ENCODE measurements at regions not wholly inside any gene's neighbourhood (a gene's known extent, or its start where the extent isn't known, plus 50 kb on each side); places are given as distances from the start of the nearest gene placed in this dataset.
A peak's percentile ranks its signal among the peaks of the same experiment; 100 is the strongest.
"Not testable (repeated sequence)": the region's sequence is repeated elsewhere in the genome, so short reads cannot be mapped to it uniquely, and the experiment has no call there.

DNA sequence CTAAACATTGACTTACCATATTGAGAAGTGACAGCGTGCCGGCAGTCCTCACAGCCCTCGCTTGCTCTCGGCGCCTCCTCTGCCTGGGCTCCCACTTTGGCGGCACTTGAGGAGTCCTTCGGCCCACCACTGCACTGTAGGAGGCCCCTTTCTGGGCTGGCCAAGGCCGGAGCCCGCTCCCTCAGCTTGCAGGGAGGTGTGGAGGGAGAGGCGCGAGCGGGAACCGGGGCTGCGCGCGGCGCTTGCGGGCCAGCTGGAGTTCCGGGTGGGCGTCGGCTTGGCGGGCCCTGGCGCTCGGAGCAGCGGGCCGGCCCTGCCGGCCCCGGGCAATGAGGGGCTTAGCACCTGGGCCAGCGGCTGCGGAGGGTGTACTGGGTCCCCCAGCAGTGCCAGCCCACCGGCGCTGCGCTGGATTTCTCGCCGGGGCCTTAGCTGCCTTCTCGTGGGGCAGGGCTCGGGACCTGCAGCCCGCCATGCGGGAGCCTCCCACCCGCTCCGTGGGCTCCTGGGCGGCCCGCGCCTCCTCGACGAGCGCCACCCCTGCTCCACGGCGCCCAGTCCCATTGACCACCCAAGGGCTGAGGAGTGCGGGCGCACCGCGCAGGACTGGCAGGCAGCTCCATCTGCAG, 346.9 kb downstream of the PCNX1 start:
- peak overlapping the region; percentile 33 for H3K4me3 ChIP-seq (ENCODE audit: low read depth, low read length)
- peaks cover 0 to 29% (median 7%) of the 10 kb centered on the region in 7 donors for H3K9me3 Mint-ChIP-seq
- H3K27me3 ChIP-seq (ENCODE audit: control insufficient read depth, insufficient read depth, low read length); H3K4me1 ChIP-seq (ENCODE audit: control insufficient read depth, insufficient read depth, low read length, poor library complexity, severe bottlenecking); ATAC-seq (ENCODE audit: low read depth in 2 of 2); H3K27ac Mint-ChIP-seq; H3K36me3 ChIP-seq (ENCODE audit: control insufficient read depth, insufficient read depth, low read length); H3K36me3 Mint-ChIP-seq; DNase-seq; H3K27ac ChIP-seq (ENCODE audit: insufficient read depth, low read length, poor library complexity, severe bottlenecking); H3K4me1 Mint-ChIP-seq: not testable (repeated sequence)
- peak overlapping the region in 1 of 4 donors; percentile 64 for H3K4me3 Mint-ChIP-seq
- H3K27me3 Mint-ChIP-seq: peaks cover 13% of the 10 kb centered on the region
- H3K9me3 ChIP-seq (ENCODE audit: control insufficient read depth in 2 of 2, low read length in 2 of 2): peaks cover 10 to 15% of the 10 kb centered on the region in 2 experiments

DNA sequence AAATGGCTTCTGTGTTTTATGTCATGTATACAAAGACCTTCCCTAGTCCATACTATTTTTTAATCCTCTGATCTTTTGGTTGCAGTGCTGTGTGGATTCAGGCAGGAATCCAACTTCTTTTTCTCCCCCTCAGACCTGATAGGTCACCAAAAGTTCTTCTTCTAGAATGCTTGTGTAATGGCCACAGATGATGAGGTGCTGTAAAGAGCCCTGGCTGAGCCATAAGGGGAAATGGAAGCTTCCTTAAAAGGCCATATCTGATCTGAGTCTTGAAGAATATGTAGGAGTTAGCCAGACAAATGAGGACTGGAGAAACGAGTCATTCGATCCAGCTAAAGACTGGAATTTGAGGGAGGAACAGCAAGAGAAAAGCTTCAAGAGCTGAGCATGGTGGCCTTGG, 353.9 kb downstream of the PCNX1 start:
- ATAC-seq (ENCODE audit: low read depth in 2 of 2) (no peak), DNase-seq (no peak)
- H3K4me3 Mint-ChIP-seq: no peak overlapping the region
- no peak overlapping the region for H3K27ac Mint-ChIP-seq
- H3K4me1 Mint-ChIP-seq: peaks cover 0 to 10% (median 3%) of the 10 kb centered on the region in 4 donors
- Histone ChIP-seq H3K4me1 (ENCODE audit: control insufficient read depth, insufficient read depth, low read length, poor library complexity, severe bottlenecking) (no peaks in the 10 kb centered on the region), H3K36me3 (ENCODE audit: control insufficient read depth, insufficient read depth, low read length) (no peaks in the 10 kb centered on the region), H3K4me3 (ENCODE audit: low read depth, low read length) (no peak overlapping the region), H3K9me3 (ENCODE audit: control insufficient read depth in 2 of 2, low read length in 2 of 2) (peaks cover 17 to 26% of the 10 kb centered on the region in 2 experiments), H3K27ac (ENCODE audit: insufficient read depth, low read length, poor library complexity, severe bottlenecking) (no peak overlapping the region), H3K27me3 (ENCODE audit: control insufficient read depth, insufficient read depth, low read length) (peaks cover 3% of the 10 kb centered on the region)
- H3K36me3 Mint-ChIP-seq: peaks cover 9% of the 10 kb centered on the region
- peaks cover 9% of the 10 kb centered on the region for H3K27me3 Mint-ChIP-seq
- H3K9me3 Mint-ChIP-seq: peaks cover 0 to 47% (median 11%) of the 10 kb centered on the region in 7 donors

DNA sequence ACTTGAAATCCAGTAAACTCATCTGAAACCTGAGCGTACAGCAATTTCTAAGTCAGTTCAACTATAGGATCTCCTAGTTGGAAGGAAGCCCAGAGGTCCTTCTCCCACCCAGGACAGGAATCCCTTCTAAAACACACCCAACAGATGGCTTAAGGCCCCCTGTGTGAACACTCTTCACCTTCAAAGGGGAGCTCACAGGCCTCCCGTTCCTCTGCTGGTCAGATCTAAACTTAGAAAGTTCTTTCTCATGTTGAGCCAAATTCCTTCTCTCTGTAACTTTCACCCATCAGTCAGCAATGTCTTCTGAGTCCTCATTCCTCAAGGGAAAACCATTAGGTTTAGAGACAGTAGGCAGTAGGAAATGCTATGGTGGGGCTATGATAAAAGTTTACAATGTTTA, 355.2 kb downstream of the PCNX1 start:
- H3K27ac ChIP-seq (ENCODE audit: insufficient read depth, low read length, poor library complexity, severe bottlenecking): no peak overlapping the region
- H3K36me3 Mint-ChIP-seq: peaks cover 7% of the 10 kb centered on the region
- peaks cover 5 to 20% (median 10%) of the 10 kb centered on the region in 4 donors for H3K4me1 Mint-ChIP-seq
- peaks cover 6% of the 10 kb centered on the region for H3K27me3 Mint-ChIP-seq
- peaks cover 3% of the 10 kb centered on the region for H3K27me3 ChIP-seq (ENCODE audit: control insufficient read depth, insufficient read depth, low read length)
- H3K9me3 Mint-ChIP-seq: peaks cover 0 to 37% (median 9%) of the 10 kb centered on the region in 7 donors
- ATAC-seq (ENCODE audit: low read depth in 2 of 2) (no peak), DNase-seq (no peak)
- peaks cover 17 to 26% of the 10 kb centered on the region in 2 experiments for H3K9me3 ChIP-seq (ENCODE audit: control insufficient read depth in 2 of 2, low read length in 2 of 2)
- no peak overlapping the region for H3K4me3 Mint-ChIP-seq
- peaks cover 6% of the 10 kb centered on the region for H3K4me1 ChIP-seq (ENCODE audit: control insufficient read depth, insufficient read depth, low read length, poor library complexity, severe bottlenecking)
- no peak overlapping the region for H3K4me3 ChIP-seq (ENCODE audit: low read depth, low read length)
- H3K27ac Mint-ChIP-seq: no peak overlapping the region
- H3K36me3 ChIP-seq (ENCODE audit: control insufficient read depth, insufficient read depth, low read length): no peaks in the 10 kb centered on the region

DNA sequence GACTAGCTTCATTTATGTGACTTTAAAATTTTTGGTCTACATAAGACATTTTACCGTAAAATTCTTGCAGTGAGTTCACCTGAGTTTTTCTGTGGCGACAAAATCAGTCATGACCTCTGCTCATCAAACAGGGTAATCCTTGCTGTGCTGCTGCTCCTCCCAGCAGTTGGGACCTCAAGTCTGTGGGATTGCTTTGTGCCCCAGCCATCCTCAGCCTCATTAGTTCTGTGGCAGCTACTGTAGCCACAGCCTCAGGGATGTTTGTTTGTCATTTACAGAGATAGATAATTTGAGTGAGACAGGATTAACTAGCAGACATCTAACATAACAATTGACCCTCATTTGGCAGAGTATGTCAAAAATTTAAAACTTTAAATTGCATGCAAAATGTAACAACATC, 357.0 kb downstream of the PCNX1 start:
- peaks cover 5% of the 10 kb centered on the region for H3K36me3 Mint-ChIP-seq
- peak overlapping the region in 1 of 3 donors; percentile 11 for H3K27ac Mint-ChIP-seq
- no peak for ATAC-seq (ENCODE audit: low read depth in 2 of 2)
- H3K4me1 Mint-ChIP-seq: peaks cover 9 to 28% (median 16%) of the 10 kb centered on the region in 4 donors
- no peaks in the 10 kb centered on the region for H3K36me3 ChIP-seq (ENCODE audit: control insufficient read depth, insufficient read depth, low read length)
- no peak overlapping the region for H3K4me3 Mint-ChIP-seq
- DNase-seq: no peak
- H3K27ac ChIP-seq (ENCODE audit: insufficient read depth, low read length, poor library complexity, severe bottlenecking): no peak overlapping the region
- H3K9me3 Mint-ChIP-seq: peaks cover 0 to 25% (median 7%) of the 10 kb centered on the region in 7 donors
- H3K9me3 ChIP-seq (ENCODE audit: control insufficient read depth in 2 of 2, low read length in 2 of 2): peaks cover 6 to 10% of the 10 kb centered on the region in 2 experiments
- H3K27me3 Mint-ChIP-seq: no peaks in the 10 kb centered on the region
- peaks cover 3% of the 10 kb centered on the region for H3K27me3 ChIP-seq (ENCODE audit: control insufficient read depth, insufficient read depth, low read length)
- peaks cover 11% of the 10 kb centered on the region for H3K4me1 ChIP-seq (ENCODE audit: control insufficient read depth, insufficient read depth, low read length, poor library complexity, severe bottlenecking)
- H3K4me3 ChIP-seq (ENCODE audit: low read depth, low read length): no peak overlapping the region

DNA sequence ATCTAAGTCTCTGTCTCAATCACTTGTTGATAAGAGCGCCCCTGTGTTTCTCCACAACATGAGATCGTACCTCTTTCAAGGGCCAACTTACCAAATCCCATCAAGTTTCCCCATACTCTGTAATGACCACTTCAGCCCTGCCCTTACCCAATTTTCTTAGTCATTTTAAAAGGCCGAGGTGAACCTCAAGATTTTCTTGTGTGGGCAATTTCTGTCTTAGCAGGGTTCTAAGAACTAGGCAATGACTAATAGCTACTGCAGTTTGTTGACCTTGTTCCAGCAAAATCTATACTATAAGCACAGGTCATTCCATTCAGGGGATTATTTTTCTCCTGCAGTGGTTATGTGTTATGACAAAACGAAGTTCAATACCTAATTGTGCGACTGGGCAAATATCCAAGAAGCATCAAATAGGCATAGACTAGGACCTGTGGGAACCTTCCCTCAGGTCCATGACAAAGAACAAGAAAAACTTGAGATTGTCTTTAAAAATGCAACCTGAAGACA, 359.8 kb downstream of the PCNX1 start:
- no peaks in the 10 kb centered on the region for H3K27me3 Mint-ChIP-seq
- H3K4me3 ChIP-seq (ENCODE audit: low read depth, low read length): peak overlapping the region; percentile 84
- no peak overlapping the region for H3K27ac ChIP-seq (ENCODE audit: insufficient read depth, low read length, poor library complexity, severe bottlenecking)
- H3K4me1 ChIP-seq (ENCODE audit: control insufficient read depth, insufficient read depth, low read length, poor library complexity, severe bottlenecking): peaks cover 11% of the 10 kb centered on the region
- H3K4me3 Mint-ChIP-seq: peak overlapping the region; percentile 65 to 93 (median 83)
- peak; percentile 34 for ATAC-seq (ENCODE audit: low read depth in 2 of 2)
- peaks cover 5% of the 10 kb centered on the region for H3K36me3 Mint-ChIP-seq
- H3K9me3 Mint-ChIP-seq: peaks cover 0 to 14% (median 5%) of the 10 kb centered on the region in 7 donors
- peaks cover 0 to 6% of the 10 kb centered on the region in 2 experiments for H3K9me3 ChIP-seq (ENCODE audit: control insufficient read depth in 2 of 2, low read length in 2 of 2)
- no peaks in the 10 kb centered on the region for H3K27me3 ChIP-seq (ENCODE audit: control insufficient read depth, insufficient read depth, low read length)
- DNase-seq: peak in 1 of 3 donors; percentile 50
- peak overlapping the region; percentile 26 to 80 (median 80) for H3K27ac Mint-ChIP-seq
- H3K4me1 Mint-ChIP-seq: peaks cover 9 to 37% (median 16%) of the 10 kb centered on the region in 4 donors
- no peaks in the 10 kb centered on the region for H3K36me3 ChIP-seq (ENCODE audit: control insufficient read depth, insufficient read depth, low read length)

DNA sequence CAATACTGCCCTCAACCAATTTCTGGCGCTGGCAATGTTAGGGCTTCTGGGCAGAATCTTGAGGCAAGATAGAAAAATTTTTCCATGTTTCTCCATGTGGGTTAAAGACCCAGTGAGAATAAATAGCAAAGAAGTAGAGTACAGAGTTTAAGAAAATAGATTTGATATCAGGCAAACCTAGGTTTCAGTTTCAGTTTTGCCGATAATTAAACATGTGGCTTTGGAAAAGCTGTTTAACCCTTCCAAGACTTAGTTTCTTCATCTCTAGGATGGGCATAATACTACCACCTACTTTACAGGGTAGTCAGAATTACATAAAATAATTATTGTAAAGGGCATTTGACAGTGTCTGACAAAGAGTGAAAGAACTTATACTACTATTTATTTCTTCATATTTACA, 360.4 kb downstream of the PCNX1 start:
- Histone ChIP-seq H3K9me3 (ENCODE audit: control insufficient read depth in 2 of 2, low read length in 2 of 2) (peaks cover 0 to 6% of the 10 kb centered on the region in 2 experiments), H3K27ac (ENCODE audit: insufficient read depth, low read length, poor library complexity, severe bottlenecking) (no peak overlapping the region), H3K4me1 (ENCODE audit: control insufficient read depth, insufficient read depth, low read length, poor library complexity, severe bottlenecking) (peaks cover 11% of the 10 kb centered on the region), H3K4me3 (ENCODE audit: low read depth, low read length) (peak overlapping the region; percentile 84), H3K27me3 (ENCODE audit: control insufficient read depth, insufficient read depth, low read length) (no peaks in the 10 kb centered on the region), H3K36me3 (ENCODE audit: control insufficient read depth, insufficient read depth, low read length) (no peaks in the 10 kb centered on the region)
- H3K9me3 Mint-ChIP-seq: peaks cover 0 to 14% (median 5%) of the 10 kb centered on the region in 7 donors
- ATAC-seq (ENCODE audit: low read depth in 2 of 2) (no peak), DNase-seq (peak in 1 of 3 donors; percentile 56)
- peaks cover 9 to 37% (median 16%) of the 10 kb centered on the region in 4 donors for H3K4me1 Mint-ChIP-seq
- peaks cover 5% of the 10 kb centered on the region for H3K36me3 Mint-ChIP-seq
- peak overlapping the region; percentile 26 to 80 (median 66) for H3K27ac Mint-ChIP-seq
- no peaks in the 10 kb centered on the region for H3K27me3 Mint-ChIP-seq
- peak overlapping the region; percentile 65 to 93 (median 83) for H3K4me3 Mint-ChIP-seq

DNA sequence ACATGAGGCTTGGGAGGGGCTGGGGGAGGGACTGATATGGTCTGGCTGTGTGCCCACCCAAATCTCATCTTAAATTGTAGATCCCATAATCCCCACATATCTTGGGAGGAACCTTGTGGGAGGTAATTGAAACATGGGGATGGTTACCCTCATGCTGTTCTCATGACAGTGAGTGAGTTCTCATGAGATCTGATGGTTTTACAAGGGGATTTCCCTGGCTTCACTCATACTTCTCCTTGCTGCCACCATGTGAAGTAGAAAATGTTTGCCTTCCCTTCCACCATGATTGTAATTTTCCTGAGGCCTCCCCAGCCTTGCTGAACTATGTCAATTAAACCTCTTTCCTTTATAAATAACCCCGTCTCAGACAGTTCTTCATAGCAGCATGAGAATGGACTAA, 362.9 kb downstream of the PCNX1 start:
- DNase-seq: no peak
- Mint-ChIP-seq H3K4me3 (no peak overlapping the region), H3K27ac (no peak overlapping the region), H3K36me3 (peaks cover 5% of the 10 kb centered on the region), H3K4me1 (peaks cover 9 to 37% (median 16%) of the 10 kb centered on the region in 4 donors), H3K9me3 (peaks cover 0 to 13% (median 5%) of the 10 kb centered on the region in 7 donors), H3K27me3 (no peaks in the 10 kb centered on the region)
- Histone ChIP-seq H3K27ac (ENCODE audit: insufficient read depth, low read length, poor library complexity, severe bottlenecking) (no peak overlapping the region), H3K9me3 (ENCODE audit: control insufficient read depth in 2 of 2, low read length in 2 of 2) (peaks cover 0 to 4% of the 10 kb centered on the region in 2 experiments), H3K27me3 (ENCODE audit: control insufficient read depth, insufficient read depth, low read length) (no peaks in the 10 kb centered on the region), H3K4me3 (ENCODE audit: low read depth, low read length) (no peak overlapping the region), H3K4me1 (ENCODE audit: control insufficient read depth, insufficient read depth, low read length, poor library complexity, severe bottlenecking) (peaks cover 11% of the 10 kb centered on the region), H3K36me3 (ENCODE audit: control insufficient read depth, insufficient read depth, low read length) (no peaks in the 10 kb centered on the region)
- ATAC-seq (ENCODE audit: low read depth in 2 of 2): no peak

Measured in CD4-positive, CD25-positive, alpha-beta regulatory T cell (primary cell).